ENCODE measurements at regions not wholly inside any gene's neighbourhood (a gene's known extent, or its start where the extent isn't known, plus 50 kb on each side); places are given as distances from the start of the nearest gene placed in this dataset.

- Histone ChIP-seq H3K9me2 (replicated peaks; ENCODE audit: low read depth, low read length) (no peaks in the 10 kb centered on the region), H3K4me3 (ENCODE audit: low read length, poor library complexity, severe bottlenecking) (no peak overlapping the region), H3K79me2 (ENCODE audit: insufficient read depth, low read length) (no peaks in the 10 kb centered on the region), H4K20me1 (ENCODE audit: insufficient read depth, low read length, poor library complexity, severe bottlenecking) (no peaks in the 10 kb centered on the region), H3K27me3 (ENCODE audit: insufficient read depth, low read length, poor library complexity, severe bottlenecking) (no peaks in the 10 kb centered on the region), H3K9ac (ENCODE audit: low read depth, low read length, poor library complexity, severe bottlenecking) (no peak overlapping the region), H2AFZ (ENCODE audit: low read length) (no peak overlapping the region), H3K4me1 (ENCODE audit: insufficient read depth, low read length, poor library complexity, severe bottlenecking) (no peaks in the 10 kb centered on the region), H3K4me2 (ENCODE audit: low read depth, low read length, poor library complexity, severe bottlenecking) (no peak overlapping the region), H3K9me3 (ENCODE audit: insufficient read depth, low read depth, low read length) (no peaks in the 10 kb centered on the region), H3F3A (ENCODE audit: low read depth) (no peaks in the 10 kb centered on the region), H3K36me3 (ENCODE audit: insufficient read depth, low read length) (no peaks in the 10 kb centered on the region)
- no peak for TF ChIP-seq EZH2phosphoT487 (IDR thresholded peaks at IDR 0.05; ENCODE audit: borderline replicate concordance)
- TF ChIP-seq, protein P1, sequence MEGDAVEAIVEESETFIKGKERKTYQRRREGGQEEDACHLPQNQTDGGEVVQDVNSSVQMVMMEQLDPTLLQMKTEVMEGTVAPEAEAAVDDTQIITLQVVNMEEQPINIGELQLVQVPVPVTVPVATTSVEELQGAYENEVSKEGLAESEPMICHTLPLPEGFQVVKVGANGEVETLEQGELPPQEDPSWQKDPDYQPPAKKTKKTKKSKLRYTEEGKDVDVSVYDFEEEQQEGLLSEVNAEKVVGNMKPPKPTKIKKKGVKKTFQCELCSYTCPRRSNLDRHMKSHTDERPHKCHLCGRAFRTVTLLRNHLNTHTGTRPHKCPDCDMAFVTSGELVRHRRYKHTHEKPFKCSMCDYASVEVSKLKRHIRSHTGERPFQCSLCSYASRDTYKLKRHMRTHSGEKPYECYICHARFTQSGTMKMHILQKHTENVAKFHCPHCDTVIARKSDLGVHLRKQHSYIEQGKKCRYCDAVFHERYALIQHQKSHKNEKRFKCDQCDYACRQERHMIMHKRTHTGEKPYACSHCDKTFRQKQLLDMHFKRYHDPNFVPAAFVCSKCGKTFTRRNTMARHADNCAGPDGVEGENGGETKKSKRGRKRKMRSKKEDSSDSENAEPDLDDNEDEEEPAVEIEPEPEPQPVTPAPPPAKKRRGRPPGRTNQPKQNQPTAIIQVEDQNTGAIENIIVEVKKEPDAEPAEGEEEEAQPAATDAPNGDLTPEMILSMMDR (conservative IDR thresholded peaks at IDR 0.05; ENCODE audit: low read length): no peak
These were observed 104.0 kb upstream of the KIAA1217 start for GRCh38 chr10:24104895-24105294.

DNA sequence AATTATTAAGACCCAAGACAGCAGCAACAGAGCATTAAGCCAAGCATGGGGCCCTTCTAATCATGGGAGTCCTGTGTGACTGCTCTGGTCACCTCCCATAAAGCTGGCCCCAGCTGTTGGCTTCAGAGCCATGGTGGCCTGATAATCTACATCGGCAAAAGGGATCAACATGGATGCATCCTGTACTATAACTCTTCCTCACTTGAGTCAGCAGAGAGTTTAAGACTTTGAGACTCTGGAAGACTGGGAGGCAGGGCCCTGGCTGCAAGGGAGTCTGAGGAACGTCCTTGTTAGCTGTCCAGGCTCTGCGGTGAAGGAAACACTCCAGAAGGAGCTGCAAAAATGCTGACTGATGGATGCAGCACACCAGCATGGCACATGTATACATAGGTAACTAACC is 95.0 kb upstream of the KIAA1217 start:
- H3K36me3 ChIP-seq (ENCODE audit: insufficient read depth, low read length): no peaks in the 10 kb centered on the region
- H3K4me1 ChIP-seq (ENCODE audit: insufficient read depth, low read length, poor library complexity, severe bottlenecking): peaks cover 4% of the 10 kb centered on the region
- H3K9ac ChIP-seq (ENCODE audit: low read depth, low read length, poor library complexity, severe bottlenecking): no peak overlapping the region
- H3K79me2 ChIP-seq (ENCODE audit: insufficient read depth, low read length): no peaks in the 10 kb centered on the region
- H3K27me3 ChIP-seq (ENCODE audit: insufficient read depth, low read length, poor library complexity, severe bottlenecking): no peaks in the 10 kb centered on the region
- no peaks in the 10 kb centered on the region for H3F3A ChIP-seq (ENCODE audit: low read depth)
- no peak overlapping the region for H3K4me3 ChIP-seq (ENCODE audit: low read length, poor library complexity, severe bottlenecking)
- H2AFZ ChIP-seq (ENCODE audit: low read length): no peak overlapping the region
- H4K20me1 ChIP-seq (ENCODE audit: insufficient read depth, low read length, poor library complexity, severe bottlenecking): no peaks in the 10 kb centered on the region
- H3K4me2 ChIP-seq (ENCODE audit: low read depth, low read length, poor library complexity, severe bottlenecking): no peak overlapping the region
- no peaks in the 10 kb centered on the region for H3K9me2 ChIP-seq (replicated peaks; ENCODE audit: low read depth, low read length)
- TF ChIP-seq, protein P1 (conservative IDR thresholded peaks at IDR 0.05; ENCODE audit: low read length): no peak
- no peak for TF ChIP-seq EZH2phosphoT487 (IDR thresholded peaks at IDR 0.05; ENCODE audit: borderline replicate concordance)
- no peaks in the 10 kb centered on the region for H3K9me3 ChIP-seq (ENCODE audit: insufficient read depth, low read depth, low read length)

- Histone ChIP-seq H3K4me1 (ENCODE audit: insufficient read depth, low read length, poor library complexity, severe bottlenecking) (peaks cover 4% of the 10 kb centered on the region), H3K4me3 (ENCODE audit: low read length, poor library complexity, severe bottlenecking) (no peak overlapping the region), H3K27me3 (ENCODE audit: insufficient read depth, low read length, poor library complexity, severe bottlenecking) (no peaks in the 10 kb centered on the region), H3F3A (ENCODE audit: low read depth) (no peaks in the 10 kb centered on the region), H3K9me3 (ENCODE audit: insufficient read depth, low read depth, low read length) (no peaks in the 10 kb centered on the region), H2AFZ (ENCODE audit: low read length) (no peak overlapping the region), H3K4me2 (ENCODE audit: low read depth, low read length, poor library complexity, severe bottlenecking) (no peak overlapping the region), H3K9me2 (replicated peaks; ENCODE audit: low read depth, low read length) (no peaks in the 10 kb centered on the region), H3K79me2 (ENCODE audit: insufficient read depth, low read length) (no peaks in the 10 kb centered on the region), H3K9ac (ENCODE audit: low read depth, low read length, poor library complexity, severe bottlenecking) (no peak overlapping the region), H4K20me1 (ENCODE audit: insufficient read depth, low read length, poor library complexity, severe bottlenecking) (no peaks in the 10 kb centered on the region), H3K36me3 (ENCODE audit: insufficient read depth, low read length) (no peaks in the 10 kb centered on the region)
- TF ChIP-seq, protein P1 (conservative IDR thresholded peaks at IDR 0.05; ENCODE audit: low read length): no peak
- TF ChIP-seq EZH2phosphoT487 (IDR thresholded peaks at IDR 0.05; ENCODE audit: borderline replicate concordance): no peak
These were observed 94.4 kb upstream of the KIAA1217 start for GRCh38 chr10:24114556-24114955.
